Caco-2 (cell line): ENCODE measurements at regions not wholly inside any gene's neighbourhood (a gene's known extent, or its start where the extent isn't known, plus 50 kb on each side); places are given as distances from the start of the nearest gene placed in this dataset.

ENCODE experiments used
- BruUV-seq: library from RNA; stranded (reverse); fragments of 400-500 nt; replicated peaks from 2 replicates; lab custom pipeline; 2021; lab: Mats Ljungman, UMichigan
- CTCF ChIA-PET: fragments of 300-600 bp; sonication (Branson Sonifier 250); formaldehyde crosslinking; loops from one replicate; lab custom pipeline; 2022; ENCODE audit warnings: antibody characterized with exemption; lab: Charles Lee
- POLR2A ChIA-PET: fragments of 300-600 bp; sonication (Branson Sonifier 250); formaldehyde crosslinking; loops from one replicate; lab custom pipeline; 2022; ENCODE audit warnings: antibody characterized with exemption; lab: Charles Lee
- DNase-seq, 2 experiments: peaks; one replicate each; pipeline versions ENCODE4 v3.0.0 to v3.0.0-alpha.2; 2020 to 2022
- H3K27me3 ChIP-seq: replicated peaks from 2 replicates; pipeline ENCODE4 v1.6.0; 2011; ENCODE audit warnings: low read length; ENCODE audit not compliant: control insufficient read depth, insufficient read depth
- H3K36me3 ChIP-seq: 2 replicates; pipeline ENCODE4 v1.5.1; 2011; ENCODE audit warnings: low read length; ENCODE audit not compliant: control insufficient read depth, insufficient read depth
- H3K4me1 ChIP-seq: fragments of 250-450 bp; sonication (Bioruptor Pico); 2 replicates; pipeline ENCODE4 v1.5.1; 2020; ENCODE audit warnings: mild to moderate bottlenecking
- H3K4me3 ChIP-seq: 2 replicates; pipeline ENCODE4 v1.5.1; 2011; ENCODE audit warnings: low read depth, mild to moderate bottlenecking, control low read depth, low read length
- H3K9me3 ChIP-seq: fragments of 250-450 bp; sonication (Bioruptor Pico); 2 replicates; pipeline ENCODE4 v1.5.1; 2020; ENCODE audit warnings: mild to moderate bottlenecking, moderate library complexity
- H3K27ac Mint-ChIP-seq: one replicate; pipeline ENCODE4 v1.8.0; 2022; ENCODE audit warnings: mixed read lengths; ENCODE audit not compliant: unreplicated experiment
- H3K27me3 Mint-ChIP-seq: one replicate; pipeline ENCODE4 v1.8.0; 2022; ENCODE audit warnings: mixed read lengths; ENCODE audit not compliant: insufficient read depth, unreplicated experiment
- H3K36me3 Mint-ChIP-seq: one replicate; pipeline ENCODE4 v1.8.0; 2022; ENCODE audit warnings: mild to moderate bottlenecking, mixed read lengths; ENCODE audit not compliant: insufficient read depth, unreplicated experiment
- H3K4me1 Mint-ChIP-seq: one replicate; pipeline ENCODE4 v1.8.0; 2022; ENCODE audit warnings: low read depth, mixed read lengths; ENCODE audit not compliant: unreplicated experiment
- H3K4me3 Mint-ChIP-seq: one replicate; pipeline ENCODE4 v1.8.0; 2022; ENCODE audit warnings: mild to moderate bottlenecking, moderate library complexity, mixed read lengths; ENCODE audit not compliant: unreplicated experiment
- H3K9me3 Mint-ChIP-seq: one replicate; pipeline ENCODE4 v1.8.0; 2022; ENCODE audit warnings: mixed read lengths; ENCODE audit not compliant: unreplicated experiment
- intact Hi-C: fragments of 100-400 bp; cut with micrococcal nuclease; formaldehyde crosslinking; loops from one replicate; pipeline ENCODE4 v1.10.0; 2022; ENCODE audit not compliant: unreplicated experiment
- TF ChIP-seq, protein P1 (sequence below), 2 experiments: fragments of 200-600 bp in 1 of 2; IDR thresholded peaks; 1 replicate in 1 of 2; 2 replicates in 1 of 2; pipeline versions ENCODE4 v1.5.1 to v1.8.0; 2011 to 2022; ENCODE audit warnings: antibody characterized with exemption in 1 of 2, control low read depth in 1 of 2, inconsistent platforms in 1 of 2, low read depth in 1 of 2, low read length in 1 of 2, mild to moderate bottlenecking in 1 of 2, moderate library complexity in 1 of 2; ENCODE audit not compliant: insufficient read depth in 1 of 2, severe bottlenecking in 1 of 2, unreplicated experiment in 1 of 2

DNA sequence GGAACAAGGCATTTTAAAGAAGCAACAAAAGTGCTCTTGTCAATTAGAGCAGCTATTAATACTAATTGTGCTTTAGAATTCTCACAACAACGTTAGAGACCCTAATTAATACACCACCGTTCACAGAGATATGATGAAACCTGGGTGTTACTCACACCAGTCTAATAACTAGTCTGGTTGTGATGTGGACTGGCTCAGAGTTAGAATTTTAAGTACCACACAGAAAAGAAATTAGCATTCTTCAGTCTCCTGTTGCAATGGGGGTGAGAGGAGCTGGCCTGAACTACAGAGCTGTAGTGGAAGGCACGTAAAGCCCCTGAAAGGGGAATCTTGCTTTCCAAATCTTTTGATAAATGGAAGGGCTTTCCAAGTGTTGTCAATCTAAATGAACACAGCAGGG lies 240.8 kb upstream of the TOX3 start:
- H3K4me1 ChIP-seq: no peaks in the 10 kb centered on the region
- intact Hi-C loops: no loop called here

DNA sequence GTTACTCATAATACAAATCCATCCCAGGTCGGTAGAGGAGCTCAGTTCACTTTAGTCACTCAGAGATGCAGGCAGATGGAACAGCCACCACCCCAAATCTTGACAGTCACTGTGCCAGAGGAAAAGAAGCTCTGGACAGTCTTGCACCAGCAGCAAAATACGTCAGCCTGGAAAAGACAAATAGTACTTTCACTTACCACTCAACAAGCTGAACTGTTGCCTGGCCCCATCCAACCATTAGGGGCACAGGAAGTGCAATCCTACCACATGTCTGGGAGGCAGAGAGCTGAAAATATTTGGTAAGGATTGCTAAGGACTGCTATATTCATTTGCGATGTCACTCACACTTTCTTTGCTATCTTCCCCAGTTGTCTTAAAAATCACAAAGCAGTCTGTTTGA lies 239.1 kb upstream of the TOX3 start:
- TF ChIP-seq, protein P1, sequence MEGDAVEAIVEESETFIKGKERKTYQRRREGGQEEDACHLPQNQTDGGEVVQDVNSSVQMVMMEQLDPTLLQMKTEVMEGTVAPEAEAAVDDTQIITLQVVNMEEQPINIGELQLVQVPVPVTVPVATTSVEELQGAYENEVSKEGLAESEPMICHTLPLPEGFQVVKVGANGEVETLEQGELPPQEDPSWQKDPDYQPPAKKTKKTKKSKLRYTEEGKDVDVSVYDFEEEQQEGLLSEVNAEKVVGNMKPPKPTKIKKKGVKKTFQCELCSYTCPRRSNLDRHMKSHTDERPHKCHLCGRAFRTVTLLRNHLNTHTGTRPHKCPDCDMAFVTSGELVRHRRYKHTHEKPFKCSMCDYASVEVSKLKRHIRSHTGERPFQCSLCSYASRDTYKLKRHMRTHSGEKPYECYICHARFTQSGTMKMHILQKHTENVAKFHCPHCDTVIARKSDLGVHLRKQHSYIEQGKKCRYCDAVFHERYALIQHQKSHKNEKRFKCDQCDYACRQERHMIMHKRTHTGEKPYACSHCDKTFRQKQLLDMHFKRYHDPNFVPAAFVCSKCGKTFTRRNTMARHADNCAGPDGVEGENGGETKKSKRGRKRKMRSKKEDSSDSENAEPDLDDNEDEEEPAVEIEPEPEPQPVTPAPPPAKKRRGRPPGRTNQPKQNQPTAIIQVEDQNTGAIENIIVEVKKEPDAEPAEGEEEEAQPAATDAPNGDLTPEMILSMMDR (IDR thresholded peaks at IDR 0.05; ENCODE audit: insufficient read depth in 1 of 2, low read depth in 1 of 2, low read length in 1 of 2, severe bottlenecking in 1 of 2, unreplicated experiment in 1 of 2): no peak
- Mint-ChIP-seq H3K9me3 (no peaks in the 10 kb centered on the region), H3K36me3 (no peaks in the 10 kb centered on the region), H3K27me3 (peaks cover 14% of the 10 kb centered on the region), H3K27ac (no peak overlapping the region), H3K4me1 (no peaks in the 10 kb centered on the region), H3K4me3 (no peak overlapping the region)
- CTCF ChIA-PET: no interaction called here
- H3K36me3 ChIP-seq: no peaks in the 10 kb centered on the region
- H3K4me1 ChIP-seq: no peaks in the 10 kb centered on the region
- no peaks in the 10 kb centered on the region; the same call in 1 of the 2 replicates for H3K27me3 ChIP-seq
- POLR2A ChIA-PET: no interaction called here
- H3K9me3 ChIP-seq: no peaks in the 10 kb centered on the region
- intact Hi-C loops: no loop called here
- no peak for DNase-seq
- no peak overlapping the region for H3K4me3 ChIP-seq
- BruUV-seq: no TSS peak

More for the DNA sequence above, 240.8 kb upstream of the TOX3 start:
- no peaks in the 10 kb centered on the region for H3K9me3 Mint-ChIP-seq
- DNase-seq: no peak
- Histone ChIP-seq H3K27me3 (no peaks in the 10 kb centered on the region; the same call in 1 of the 2 replicates), H3K4me3 (no peak overlapping the region), H3K9me3 (no peaks in the 10 kb centered on the region), H3K36me3 (no peaks in the 10 kb centered on the region)
- TF ChIP-seq, protein P1 (IDR thresholded peaks at IDR 0.05; ENCODE audit: insufficient read depth in 1 of 2, low read depth in 1 of 2, low read length in 1 of 2, severe bottlenecking in 1 of 2, unreplicated experiment in 1 of 2): no peak
- no peak overlapping the region for H3K27ac Mint-ChIP-seq
- H3K4me3 Mint-ChIP-seq: no peak overlapping the region
- no TSS peak for BruUV-seq
- peaks cover 12% of the 10 kb centered on the region for H3K27me3 Mint-ChIP-seq
- no peaks in the 10 kb centered on the region for H3K4me1 Mint-ChIP-seq
- ChIA-PET CTCF (no interaction called here), POLR2A (no interaction called here)
- no peaks in the 10 kb centered on the region for H3K36me3 Mint-ChIP-seq

DNA sequence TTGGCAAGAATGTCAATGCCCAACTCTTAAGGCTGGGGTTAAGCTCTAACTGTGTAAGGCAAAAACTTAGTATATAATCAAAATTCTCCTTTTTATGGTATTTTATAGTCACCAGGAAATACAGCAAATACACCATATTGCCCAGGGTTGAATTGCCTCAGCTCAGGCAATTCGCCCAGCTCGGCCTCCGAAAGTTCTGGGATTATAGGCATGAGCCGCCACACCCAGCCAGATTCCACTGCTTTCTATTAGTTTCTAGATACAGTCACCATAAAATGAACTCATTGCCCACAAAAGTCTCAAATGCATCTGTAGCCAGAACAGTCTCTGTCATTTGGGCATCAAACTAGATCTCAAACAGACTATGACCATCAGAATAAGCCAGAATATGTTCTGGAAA lies 238.7 kb upstream of the TOX3 start:
- Mint-ChIP-seq H3K4me1 (no peaks in the 10 kb centered on the region), H3K27me3 (peaks cover 14% of the 10 kb centered on the region), H3K4me3 (no peak overlapping the region), H3K36me3 (no peaks in the 10 kb centered on the region), H3K27ac (no peak overlapping the region), H3K9me3 (no peaks in the 10 kb centered on the region)
- no TSS peak for BruUV-seq
- no peak for DNase-seq
- ChIA-PET POLR2A (no interaction called here), CTCF (no interaction called here)
- Histone ChIP-seq H3K36me3 (no peaks in the 10 kb centered on the region), H3K27me3 (no peaks in the 10 kb centered on the region; the same call in 1 of the 2 replicates), H3K4me1 (no peaks in the 10 kb centered on the region), H3K9me3 (no peaks in the 10 kb centered on the region), H3K4me3 (no peak overlapping the region)
- intact Hi-C loops: no loop called here
- TF ChIP-seq, protein P1 (IDR thresholded peaks at IDR 0.05; ENCODE audit: insufficient read depth in 1 of 2, low read depth in 1 of 2, low read length in 1 of 2, severe bottlenecking in 1 of 2, unreplicated experiment in 1 of 2): no peak
